SH-SY5Y (cell line): ENCODE measurements at regions not wholly inside any gene's neighbourhood (a gene's known extent, or its start where the extent isn't known, plus 50 kb on each side); places are given as distances from the start of the nearest gene placed in this dataset.

Experiments
- GATA2 ChIP-seq: IDR thresholded peaks from 2 replicates; pipeline ENCODE4 v1.6.1; 2011; ENCODE audit warnings: mild to moderate bottlenecking, low read depth, low read length
- GATA3 ChIP-seq: IDR thresholded peaks from 2 replicates; pipeline ENCODE4 v1.6.1; 2011; ENCODE audit warnings: low read depth, mild to moderate bottlenecking, low read length, moderate library complexity

GRCh38 chr4:62328526-62328925 is 1128.4 kb downstream of the ADGRL3 start:
- TF ChIP-seq GATA2 (no peak), GATA3 (no peak)
